IPS DF 6.9 (cell line): ENCODE measurements at regions not wholly inside any gene's neighbourhood (a gene's known extent, or its start where the extent isn't known, plus 50 kb on each side); places are given as distances from the start of the nearest gene placed in this dataset.

Experiments used
- DNase-seq: peaks from one replicate; pipeline ENCODE4 v3.0.0-alpha.2; 2013; ENCODE audit warnings: low read depth, low spot score
- H3K27ac ChIP-seq: one replicate; pipeline ENCODE4 v1.5.1; 2013; ENCODE audit warnings: low read length, control low read depth
- H3K27me3 ChIP-seq: 2 replicates; pipeline ENCODE4 v1.6.1; 2013; ENCODE audit warnings: mild to moderate bottlenecking, low read length; ENCODE audit not compliant: control insufficient read depth, insufficient read depth
- H3K36me3 ChIP-seq: 2 replicates; pipeline ENCODE4 v1.6.1; 2013; ENCODE audit warnings: low read length; ENCODE audit not compliant: control insufficient read depth, insufficient read depth
- H3K4me1 ChIP-seq: 2 replicates; pipeline ENCODE4 v1.6.1; 2013; ENCODE audit warnings: low read length; ENCODE audit not compliant: control insufficient read depth, insufficient read depth
- H3K4me3 ChIP-seq: 2 replicates; pipeline ENCODE4 v1.5.1; 2013; ENCODE audit warnings: mild to moderate bottlenecking, low read length
- H3K9me3 ChIP-seq: 2 replicates; pipeline ENCODE4 v1.6.1; 2013; ENCODE audit warnings: low read length, inconsistent platforms; ENCODE audit not compliant: control insufficient read depth, insufficient read depth
- WGBS: extraction: QIAGEN DNeasy Blood & Tissue Kit; methylation state at CpG from one replicate; pipeline ENCODE4 v1.1.7; 2013; ENCODE audit warnings: mixed read lengths, missing lambda C conversion rate; ENCODE audit not compliant: insufficient read length, insufficient coverage; 5-methylcytosine and 5-hydroxymethylcytosine counted together

GRCh38 chr5:51096859-51097258, 286.4 kb upstream of the ISL1 start:
- Histone ChIP-seq H3K36me3 (no peaks in the 10 kb centered on the region), H3K4me1 (no peaks in the 10 kb centered on the region), H3K4me3 (no peak overlapping the region), H3K27me3 (no peaks in the 10 kb centered on the region), H3K9me3 (no peaks in the 10 kb centered on the region), H3K27ac (no peak overlapping the region)
- WGBS = no CpG with 5 or more reads among the region's 3 CpGs
- DNase-seq = no peak

DNA sequence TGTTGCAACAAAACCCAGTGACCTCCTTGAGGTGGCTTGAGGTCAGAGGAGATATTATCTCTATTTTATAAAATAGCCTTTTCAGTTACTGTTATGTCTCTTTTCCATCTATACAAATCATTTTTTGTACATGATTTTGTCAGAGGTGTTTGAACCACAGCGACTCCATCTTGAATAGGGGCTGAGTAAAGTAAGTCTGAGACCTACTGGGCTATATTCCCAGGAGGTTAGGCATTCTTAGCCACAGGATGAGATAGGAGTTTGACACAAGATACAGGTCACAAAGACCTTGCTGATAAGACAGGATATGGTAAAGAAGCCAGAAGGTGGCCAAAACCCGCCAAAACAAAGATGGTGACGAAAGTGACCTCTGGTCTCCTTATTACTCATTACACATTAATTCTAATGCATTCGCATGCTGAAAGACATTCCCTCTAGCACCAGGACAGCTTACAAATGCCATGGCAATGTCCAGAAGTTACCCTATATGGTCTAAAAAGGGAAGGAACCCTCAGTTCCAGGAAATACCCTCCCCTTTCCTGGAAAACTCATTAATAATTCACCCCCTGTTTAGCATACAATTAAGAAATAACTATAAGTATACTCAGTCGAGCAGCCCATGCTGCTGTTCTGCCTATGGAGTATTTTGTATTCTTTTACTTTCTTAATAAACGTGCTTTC, 283.9 kb upstream of the ISL1 start:
- H3K27me3 ChIP-seq = no peaks in the 10 kb centered on the region
- H3K9me3 ChIP-seq = no peaks in the 10 kb centered on the region
- no CpG with 5 or more reads among the region's 6 CpGs for WGBS
- no peak for DNase-seq
- no peaks in the 10 kb centered on the region for H3K36me3 ChIP-seq
- H3K4me1 ChIP-seq = no peaks in the 10 kb centered on the region
- no peak overlapping the region for H3K27ac ChIP-seq
- no peak overlapping the region for H3K4me3 ChIP-seq

DNA sequence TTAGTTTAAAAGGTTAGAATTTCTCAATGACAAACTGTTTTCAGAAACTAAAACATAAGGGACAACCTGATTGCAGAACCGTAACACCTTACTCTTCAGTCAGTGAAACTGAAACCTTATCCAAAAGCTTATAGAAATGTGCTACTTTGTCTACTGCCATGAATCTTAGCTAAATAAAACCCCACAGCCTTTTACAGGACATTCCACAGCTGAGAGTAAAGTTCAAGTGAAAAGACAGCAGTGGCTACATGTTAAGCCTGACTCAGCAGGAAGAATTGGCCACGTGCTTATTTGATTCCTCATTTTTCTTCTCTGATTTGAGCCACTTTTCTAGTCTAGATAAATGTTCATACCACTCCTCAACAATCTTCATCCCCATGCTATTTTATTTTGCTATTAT, 278.7 kb upstream of the ISL1 start:
- no peak overlapping the region for H3K27ac ChIP-seq
- no peaks in the 10 kb centered on the region for H3K9me3 ChIP-seq
- no peaks in the 10 kb centered on the region for H3K27me3 ChIP-seq
- WGBS = no CpG with 5 or more reads among the region's 2 CpGs
- H3K36me3 ChIP-seq = no peaks in the 10 kb centered on the region
- no peaks in the 10 kb centered on the region for H3K4me1 ChIP-seq
- no peak for DNase-seq
- no peak overlapping the region for H3K4me3 ChIP-seq

DNA sequence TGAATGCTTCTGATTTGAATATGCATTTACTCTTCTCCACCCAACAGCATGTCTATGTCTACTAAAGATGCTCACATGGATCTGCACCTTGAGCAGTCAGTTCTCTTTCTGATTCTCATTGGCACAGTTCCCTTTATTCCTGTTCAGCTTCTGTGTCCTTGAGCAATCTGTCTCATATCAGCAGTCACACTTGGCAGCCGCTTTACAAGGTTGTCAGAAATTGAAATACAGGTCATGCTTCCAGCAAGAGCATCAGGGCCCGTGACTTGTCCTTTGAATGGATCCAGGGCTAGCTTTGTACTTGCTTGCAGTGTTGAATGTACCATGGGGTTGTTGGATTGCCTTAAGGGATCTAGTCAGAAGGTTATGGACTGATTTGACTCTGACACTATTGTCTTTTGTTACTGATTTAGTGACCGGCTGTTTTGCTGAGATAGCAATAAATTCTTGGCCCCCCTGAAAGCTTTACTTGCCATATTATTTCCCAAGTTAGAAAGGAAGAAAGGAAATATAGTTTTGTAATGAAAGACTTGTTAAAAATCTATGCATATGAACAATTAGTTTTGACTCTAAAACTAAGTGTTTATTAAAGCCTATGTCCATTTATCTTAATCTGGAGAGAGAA, 273.4 kb upstream of the ISL1 start:
- Histone ChIP-seq H3K4me3 (no peak overlapping the region), H3K27me3 (no peaks in the 10 kb centered on the region), H3K27ac (no peak overlapping the region), H3K36me3 (no peaks in the 10 kb centered on the region), H3K4me1 (no peaks in the 10 kb centered on the region), H3K9me3 (no peaks in the 10 kb centered on the region)
- no peak for DNase-seq
- no CpG with 5 or more reads among the region's 3 CpGs for WGBS

- no peaks in the 10 kb centered on the region for H3K36me3 ChIP-seq
- H3K4me1 ChIP-seq = no peaks in the 10 kb centered on the region
- H3K9me3 ChIP-seq = no peaks in the 10 kb centered on the region
- H3K27me3 ChIP-seq = no peaks in the 10 kb centered on the region
- no peak for DNase-seq
- no peak overlapping the region for H3K4me3 ChIP-seq
- H3K27ac ChIP-seq = no peak overlapping the region
Measured at GRCh38 chr5:51131266-51131665, 252.0 kb upstream of the ISL1 start.

GRCh38 chr5:51138164-51138563, 245.1 kb upstream of the ISL1 start:
- WGBS = no CpG with 5 or more reads among the region's 2 CpGs
- no peak overlapping the region for H3K4me3 ChIP-seq
- H3K9me3 ChIP-seq = no peaks in the 10 kb centered on the region
- DNase-seq = no peak
- no peak overlapping the region for H3K27ac ChIP-seq
- H3K4me1 ChIP-seq = no peaks in the 10 kb centered on the region; the same call in 1 of the 2 replicates
- no peaks in the 10 kb centered on the region for H3K27me3 ChIP-seq
- H3K36me3 ChIP-seq = no peaks in the 10 kb centered on the region

DNA sequence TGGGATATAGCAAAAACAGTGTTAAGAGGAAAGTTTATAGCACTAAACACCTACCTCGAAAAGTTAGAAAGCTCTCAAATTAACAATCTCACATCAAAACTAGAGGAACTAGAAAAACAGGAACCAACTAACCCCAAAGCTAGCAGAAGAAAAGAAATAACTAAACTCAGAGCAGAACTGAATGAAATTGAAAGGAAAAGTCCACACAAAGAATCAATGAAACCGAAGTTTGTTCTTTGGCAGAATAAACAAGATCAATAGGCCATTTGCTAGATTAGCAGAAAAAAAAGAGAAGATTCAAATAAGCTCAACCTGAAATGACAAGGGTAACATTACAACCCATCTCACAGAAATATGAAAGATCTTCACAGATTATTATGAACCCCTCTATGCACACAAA, 234.8 kb upstream of the ISL1 start:
- no peaks in the 10 kb centered on the region for H3K27me3 ChIP-seq

GRCh38 chr5:51156222-51156621, 227.0 kb upstream of the ISL1 start:
- no peaks in the 10 kb centered on the region for H3K9me3 ChIP-seq
- H3K36me3 ChIP-seq = no peaks in the 10 kb centered on the region
- H3K4me3 ChIP-seq = no peak overlapping the region
- no peaks in the 10 kb centered on the region; the same call in 1 of the 2 replicates for H3K4me1 ChIP-seq
- no peaks in the 10 kb centered on the region for H3K27me3 ChIP-seq
- DNase-seq = no peak
- no peak overlapping the region for H3K27ac ChIP-seq

More for the DNA sequence above, 234.8 kb upstream of the ISL1 start:
- no CpG with 5 or more reads among the region's 2 CpGs for WGBS
- H3K4me3 ChIP-seq = no peak overlapping the region
- DNase-seq = no peak
- no peaks in the 10 kb centered on the region for H3K36me3 ChIP-seq
- no peaks in the 10 kb centered on the region for H3K4me1 ChIP-seq
- no peak overlapping the region for H3K27ac ChIP-seq
- H3K9me3 ChIP-seq = no peaks in the 10 kb centered on the region

GRCh38 chr5:51156838-51157237, 226.4 kb upstream of the ISL1 start:
- H3K27me3 ChIP-seq = no peaks in the 10 kb centered on the region
- H3K9me3 ChIP-seq = no peaks in the 10 kb centered on the region
- no peaks in the 10 kb centered on the region; the same call in 1 of the 2 replicates for H3K4me1 ChIP-seq
- WGBS = no CpG with 5 or more reads among the region's 8 CpGs
- no peak overlapping the region for H3K4me3 ChIP-seq
- H3K27ac ChIP-seq = no peak overlapping the region
- DNase-seq = no peak
- no peaks in the 10 kb centered on the region for H3K36me3 ChIP-seq

DNA sequence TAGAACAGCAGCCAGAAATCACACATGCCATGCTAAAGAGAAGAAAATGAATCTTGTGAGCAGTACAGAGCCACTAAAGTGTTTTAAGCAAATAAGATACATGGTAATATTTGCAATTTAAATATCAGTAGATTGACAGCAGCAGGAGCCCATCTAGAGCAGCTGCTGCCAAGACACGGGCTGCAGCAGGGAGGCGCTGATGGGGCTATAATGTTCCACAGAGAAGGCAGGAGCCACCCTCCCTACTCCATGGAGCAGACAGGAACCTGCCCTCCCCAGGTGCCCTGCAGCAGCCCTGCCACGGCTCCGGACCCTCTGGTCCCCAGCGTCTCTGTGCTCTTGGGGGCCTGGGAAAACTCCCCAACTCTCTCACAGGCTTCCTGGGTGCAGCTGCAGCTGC, 224.1 kb upstream of the ISL1 start:
- no peak overlapping the region for H3K4me3 ChIP-seq
- no peaks in the 10 kb centered on the region for H3K27me3 ChIP-seq
- no peak for DNase-seq
- no peaks in the 10 kb centered on the region for H3K36me3 ChIP-seq
- no peak overlapping the region for H3K27ac ChIP-seq
- H3K4me1 ChIP-seq = no peaks in the 10 kb centered on the region; the same call in 1 of the 2 replicates
- H3K9me3 ChIP-seq = no peaks in the 10 kb centered on the region
- no CpG with 5 or more reads among the region's 5 CpGs for WGBS

GRCh38 chr5:51159606-51160005, 223.6 kb upstream of the ISL1 start:
- Histone ChIP-seq H3K27me3 (no peaks in the 10 kb centered on the region), H3K4me3 (no peak overlapping the region), H3K36me3 (no peaks in the 10 kb centered on the region), H3K4me1 (no peaks in the 10 kb centered on the region; the same call in 1 of the 2 replicates), H3K27ac (no peak overlapping the region), H3K9me3 (no peaks in the 10 kb centered on the region)
- no peak for DNase-seq
- no CpG with 5 or more reads among the region's 2 CpGs for WGBS
